Mesendoderm (in vitro differentiated cells): ENCODE measurements at regions not wholly inside any gene's neighbourhood (a gene's known extent, or its start where the extent isn't known, plus 50 kb on each side); places are given as distances from the start of the nearest gene placed in this dataset.
A peak's percentile ranks its signal among the peaks of the same experiment; 100 is the strongest.

ENCODE experiments used
- DNase-seq: peaks from one replicate; pipeline ENCODE4 v3.0.0; 2013
- H2AK5ac ChIP-seq: 2 replicates; pipeline ENCODE4 v1.6.1; 2013; ENCODE audit warnings: low read length, inconsistent platforms
- H2BK120ac ChIP-seq: 2 replicates; pipeline ENCODE4 v1.6.1; 2013; ENCODE audit warnings: low read depth, mild to moderate bottlenecking, low read length, moderate library complexity, mixed read lengths
- H2BK15ac ChIP-seq: replicated peaks from 2 replicates; pipeline ENCODE4 v1.6.1; 2013; ENCODE audit warnings: low read depth, mild to moderate bottlenecking, moderate library complexity
- H2BK5ac ChIP-seq: 2 replicates; pipeline ENCODE4 v1.6.1; 2013; ENCODE audit warnings: low read length, inconsistent platforms
- H3K18ac ChIP-seq: 2 replicates; pipeline ENCODE4 v1.6.1; 2013; ENCODE audit warnings: mild to moderate bottlenecking, low read length, mixed read lengths
- H3K23ac ChIP-seq: one replicate; pipeline ENCODE4 v1.6.1; 2013; ENCODE audit warnings: low read length
- H3K27ac ChIP-seq: 2 replicates; pipeline ENCODE4 v1.5.1; 2013; ENCODE audit warnings: low read depth, mild to moderate bottlenecking, inconsistent platforms, low read length, moderate library complexity
- H3K27me3 ChIP-seq: 2 replicates; pipeline ENCODE4 v1.6.1; 2013; ENCODE audit warnings: low read length, control low read depth, mild to moderate bottlenecking, inconsistent platforms; ENCODE audit not compliant: insufficient read depth, poor library complexity
- H3K36me3 ChIP-seq: 2 replicates; pipeline ENCODE4 v1.6.1; 2013; ENCODE audit warnings: low read length, inconsistent platforms; ENCODE audit not compliant: control insufficient read depth, insufficient read depth
- H3K4ac ChIP-seq: one replicate; pipeline ENCODE4 v1.6.1; 2013; ENCODE audit warnings: low read depth, mild to moderate bottlenecking, low read length, moderate library complexity
- H3K4me1 ChIP-seq: 2 replicates; pipeline ENCODE4 v1.6.1; 2013; ENCODE audit warnings: low read depth, low read length, inconsistent platforms; ENCODE audit not compliant: control insufficient read depth
- H3K4me2 ChIP-seq: 2 replicates; pipeline ENCODE4 v1.6.1; 2013; ENCODE audit warnings: low read length
- H3K4me3 ChIP-seq: 2 replicates; pipeline ENCODE4 v1.5.1; 2013; ENCODE audit warnings: mild to moderate bottlenecking, low read length
- H3K56ac ChIP-seq: one replicate; pipeline ENCODE4 v1.6.1; 2013; ENCODE audit warnings: low read length
- H3K79me1 ChIP-seq: 2 replicates; pipeline ENCODE4 v1.6.1; 2013; ENCODE audit warnings: low read length, inconsistent platforms
- H3K79me2 ChIP-seq: 2 replicates; pipeline ENCODE4 v1.6.1; 2013; ENCODE audit warnings: mild to moderate bottlenecking, low read length; ENCODE audit not compliant: control insufficient read depth, insufficient read depth
- H3K9ac ChIP-seq: 2 replicates; pipeline ENCODE4 v1.6.1; 2013; ENCODE audit warnings: low read length, inconsistent platforms
- H4K5ac ChIP-seq: one replicate; pipeline ENCODE4 v1.6.1; 2013; ENCODE audit warnings: low read length
- H4K8ac ChIP-seq: one replicate; pipeline ENCODE4 v1.6.1; 2013; ENCODE audit warnings: low read depth, mild to moderate bottlenecking, control low read depth, low read length, moderate library complexity
- WGBS: extraction: QIAGEN DNeasy Blood & Tissue Kit; methylation state at CpG from one replicate; pipeline ENCODE4 v1.1.7; 2013; ENCODE audit warnings: low lambda C conversion rate, missing lambda C conversion rate; ENCODE audit not compliant: insufficient coverage; ENCODE audit errors: extremely low coverage; 5-methylcytosine and 5-hydroxymethylcytosine counted together

DNA sequence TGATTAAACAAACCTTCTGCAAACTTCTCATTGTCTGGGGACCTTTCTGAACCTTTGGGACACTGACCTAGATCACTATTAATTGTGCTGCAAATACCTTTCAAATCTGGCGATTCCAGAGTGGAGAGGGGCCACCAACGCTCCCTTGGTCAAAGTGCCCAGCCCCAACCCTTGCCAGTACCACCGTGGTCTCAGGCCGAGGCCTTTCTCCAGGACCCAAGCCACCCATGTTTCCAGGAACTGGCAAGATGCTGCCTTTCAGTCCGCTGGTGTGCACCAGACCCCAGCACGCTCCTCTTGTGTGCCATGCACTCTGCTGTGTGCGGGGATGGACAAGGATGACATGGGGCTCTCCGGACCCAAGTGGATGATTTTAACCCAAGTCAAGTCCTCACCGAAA lies 91.1 kb upstream of the MGMT start:
- Histone ChIP-seq H2BK15ac (no peak overlapping the region), H3K36me3 (no peaks in the 10 kb centered on the region), H3K4me3 (no peak overlapping the region), H3K79me1 (no peaks in the 10 kb centered on the region), H3K27me3 (no peaks in the 10 kb centered on the region), H3K56ac (no peak overlapping the region), H4K8ac (no peak overlapping the region), H2BK120ac (no peak overlapping the region), H3K18ac (no peak overlapping the region), H3K27ac (no peak overlapping the region), H4K5ac (no peak overlapping the region), H3K4me1 (no peaks in the 10 kb centered on the region), H3K4me2 (no peak overlapping the region), H3K23ac (no peak overlapping the region), H2BK5ac (no peak overlapping the region), H3K9ac (no peak overlapping the region), H3K79me2 (no peaks in the 10 kb centered on the region), H3K4ac (no peak overlapping the region), H2AK5ac (no peak overlapping the region)
- DNase-seq: no peak
- no CpG with 5 or more reads among the region's 9 CpGs for WGBS

DNA sequence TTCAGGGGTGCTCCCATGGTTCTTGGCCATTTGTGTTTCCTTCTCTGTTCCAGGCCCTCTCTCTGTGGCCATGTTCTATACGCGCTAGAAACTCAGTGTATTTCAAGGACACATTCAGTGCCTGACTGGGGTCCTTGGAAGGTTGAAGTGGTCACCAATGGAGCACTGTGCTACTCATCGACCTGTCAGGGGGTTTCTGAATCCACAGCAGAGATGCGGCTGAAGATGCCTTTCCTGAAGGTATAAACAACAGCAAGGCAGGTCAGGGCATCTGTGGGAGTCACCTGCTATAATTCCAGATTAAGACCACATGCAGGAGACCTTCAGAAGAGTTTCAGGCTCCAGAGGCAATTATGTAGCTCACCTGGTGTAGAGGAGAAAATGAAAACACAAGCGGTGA lies 86.8 kb upstream of the MGMT start:
- Histone ChIP-seq H4K5ac (no peak overlapping the region), H2BK120ac (no peak overlapping the region), H3K36me3 (no peaks in the 10 kb centered on the region), H3K79me2 (no peaks in the 10 kb centered on the region), H3K4me1 (no peaks in the 10 kb centered on the region), H3K18ac (no peak overlapping the region), H3K4ac (no peak overlapping the region), H2BK5ac (no peak overlapping the region), H3K79me1 (no peaks in the 10 kb centered on the region), H3K9ac (no peak overlapping the region), H3K4me2 (no peak overlapping the region), H3K56ac (no peak overlapping the region), H3K27ac (no peak overlapping the region), H3K4me3 (no peak overlapping the region), H3K27me3 (no peaks in the 10 kb centered on the region), H2BK15ac (no peak overlapping the region), H4K8ac (no peak overlapping the region), H3K23ac (no peak overlapping the region), H2AK5ac (no peak overlapping the region)
- no peak for DNase-seq
- no CpG with 5 or more reads among the region's 5 CpGs for WGBS

DNA sequence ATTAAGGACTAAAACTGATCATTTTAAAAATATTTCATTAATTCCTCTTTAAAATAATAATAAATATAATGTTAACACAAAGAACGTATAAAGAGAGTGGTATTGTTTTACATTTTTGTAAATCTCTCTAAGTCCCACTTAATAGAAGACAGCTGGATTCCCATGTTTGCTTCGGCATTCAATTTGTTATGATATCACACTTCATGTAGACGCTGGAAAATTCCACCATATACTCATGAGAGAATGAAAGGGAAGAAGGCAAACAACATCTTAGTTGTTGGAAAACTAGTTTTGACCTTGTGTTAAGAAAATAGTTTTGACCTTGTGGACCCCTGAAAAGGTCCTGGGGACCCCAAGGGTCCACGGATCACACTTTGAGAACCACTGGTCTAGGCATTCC lies 85.3 kb upstream of the MGMT start:
- WGBS: no CpG with 5 or more reads among the region's 4 CpGs
- no peak overlapping the region for H4K8ac ChIP-seq
- no peak overlapping the region for H3K9ac ChIP-seq

DNA sequence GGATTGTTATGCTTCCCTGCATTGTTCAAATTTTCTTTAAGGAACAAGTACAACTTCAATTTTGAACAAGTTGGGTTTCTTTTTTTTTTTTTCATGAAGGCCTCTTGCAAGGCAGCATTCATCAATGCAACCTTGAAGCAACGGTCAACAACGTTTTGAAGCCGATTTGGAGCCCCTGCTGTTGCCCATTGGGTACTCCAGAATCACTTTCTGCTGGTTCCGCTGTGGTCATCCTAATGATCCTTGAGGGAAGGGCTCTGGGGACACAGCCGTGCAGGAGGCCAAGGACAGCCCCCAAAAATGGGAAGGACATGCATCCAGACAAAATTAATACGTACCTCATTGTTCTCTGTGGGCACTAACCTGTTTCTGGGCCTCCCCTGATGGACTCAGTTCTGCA lies 84.6 kb upstream of the MGMT start:
- H3K4me3 ChIP-seq: no peak overlapping the region
- H3K36me3 ChIP-seq: no peaks in the 10 kb centered on the region
- no peak overlapping the region for H3K18ac ChIP-seq
- no peak overlapping the region for H3K4me2 ChIP-seq
- no peaks in the 10 kb centered on the region for H3K79me2 ChIP-seq
- H3K27ac ChIP-seq: no peak overlapping the region
- no peaks in the 10 kb centered on the region for H3K4me1 ChIP-seq
- H2BK5ac ChIP-seq: no peak overlapping the region
- H3K79me1 ChIP-seq: no peaks in the 10 kb centered on the region
- no peak overlapping the region for H2AK5ac ChIP-seq
- no peak overlapping the region for H3K56ac ChIP-seq
- H2BK15ac ChIP-seq: no peak overlapping the region
- no CpG with 5 or more reads among the region's 6 CpGs for WGBS
- no peaks in the 10 kb centered on the region for H3K27me3 ChIP-seq
- no peak overlapping the region for H3K9ac ChIP-seq
- H2BK120ac ChIP-seq: no peak overlapping the region
- H4K5ac ChIP-seq: no peak overlapping the region
- no peak overlapping the region for H3K4ac ChIP-seq
- DNase-seq: no peak
- no peak overlapping the region for H4K8ac ChIP-seq
- no peak overlapping the region for H3K23ac ChIP-seq

More for the DNA sequence above, 85.3 kb upstream of the MGMT start:
- no peaks in the 10 kb centered on the region for H3K79me2 ChIP-seq
- H2BK15ac ChIP-seq: no peak overlapping the region
- no peak overlapping the region for H2BK5ac ChIP-seq
- no peak overlapping the region for H3K23ac ChIP-seq
- no peak overlapping the region for H4K5ac ChIP-seq
- no peak overlapping the region for H3K4me3 ChIP-seq
- no peak overlapping the region for H2AK5ac ChIP-seq
- H3K4me2 ChIP-seq: no peak overlapping the region
- H3K4ac ChIP-seq: no peak overlapping the region
- no peaks in the 10 kb centered on the region for H3K79me1 ChIP-seq
- H3K4me1 ChIP-seq: no peaks in the 10 kb centered on the region
- no peak overlapping the region for H3K56ac ChIP-seq
- no peaks in the 10 kb centered on the region for H3K27me3 ChIP-seq
- no peak overlapping the region for H3K18ac ChIP-seq
- H3K36me3 ChIP-seq: no peaks in the 10 kb centered on the region
- no peak for DNase-seq
- no peak overlapping the region for H3K27ac ChIP-seq
- H2BK120ac ChIP-seq: no peak overlapping the region

DNA sequence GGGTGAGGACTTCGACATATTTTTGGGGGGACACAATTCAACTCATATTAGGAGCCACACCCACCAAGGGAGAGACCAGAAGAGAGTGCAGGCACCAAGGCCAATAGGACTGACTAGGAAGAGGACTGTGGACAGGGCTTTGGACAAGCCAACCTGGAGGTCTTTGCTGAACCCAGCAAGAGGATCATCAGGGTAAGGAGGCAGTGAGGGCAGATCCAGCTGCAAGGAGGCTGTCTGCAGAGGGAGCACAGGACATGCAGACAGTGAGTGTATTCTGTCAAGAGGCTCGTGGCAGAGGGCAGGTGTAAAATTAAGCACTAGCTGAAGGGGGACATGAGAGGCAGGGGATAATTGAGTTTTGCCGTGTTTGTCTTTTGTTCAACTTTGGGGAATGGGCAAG lies 83.4 kb upstream of the MGMT start:
- no CpG with 5 or more reads among the region's 3 CpGs for WGBS
- Histone ChIP-seq H3K56ac (no peak overlapping the region), H3K23ac (no peak overlapping the region), H2BK120ac (no peak overlapping the region), H3K27me3 (no peaks in the 10 kb centered on the region), H2BK5ac (no peak overlapping the region), H3K79me1 (no peaks in the 10 kb centered on the region), H4K8ac (no peak overlapping the region), H3K9ac (no peak overlapping the region), H3K4me1 (no peaks in the 10 kb centered on the region), H3K4me3 (no peak overlapping the region), H3K27ac (no peak overlapping the region), H3K4me2 (no peak overlapping the region), H3K36me3 (no peaks in the 10 kb centered on the region), H4K5ac (no peak overlapping the region), H3K79me2 (no peaks in the 10 kb centered on the region), H2AK5ac (no peak overlapping the region), H3K18ac (no peak overlapping the region), H2BK15ac (no peak overlapping the region), H3K4ac (no peak overlapping the region)
- DNase-seq: no peak

DNA sequence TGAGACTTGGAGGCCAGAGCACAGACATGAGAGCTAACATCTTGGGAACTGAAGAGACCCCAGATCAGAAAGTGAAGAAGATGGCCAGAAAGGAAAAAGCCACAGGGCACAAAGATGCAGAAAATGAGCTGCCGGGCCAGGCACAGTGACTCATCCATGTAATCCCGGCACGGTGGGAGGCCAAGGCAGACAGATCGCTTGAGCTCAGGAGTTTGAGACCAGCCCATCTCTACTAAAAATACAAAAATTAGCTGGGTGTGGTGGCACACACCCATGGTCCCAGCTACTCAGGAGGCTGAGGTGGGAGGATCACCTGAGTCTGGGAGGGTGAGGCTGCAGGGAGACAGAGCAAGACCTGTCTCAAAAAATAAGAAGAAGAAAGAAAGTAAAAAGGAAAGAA lies 81.4 kb upstream of the MGMT start:
- WGBS: no CpG with 5 or more reads among the region's 4 CpGs
- no peaks in the 10 kb centered on the region for H3K79me2 ChIP-seq
- H2BK15ac ChIP-seq: no peak overlapping the region

More for the DNA sequence above, 81.4 kb upstream of the MGMT start:
- Histone ChIP-seq H3K27ac (no peak overlapping the region), H3K79me1 (no peaks in the 10 kb centered on the region), H3K4ac (no peak overlapping the region), H3K27me3 (no peaks in the 10 kb centered on the region), H3K18ac (no peak overlapping the region), H3K36me3 (no peaks in the 10 kb centered on the region), H3K4me3 (no peak overlapping the region), H2BK120ac (no peak overlapping the region), H3K4me2 (no peak overlapping the region), H4K5ac (no peak overlapping the region), H3K56ac (no peak overlapping the region), H3K4me1 (no peaks in the 10 kb centered on the region), H4K8ac (no peak overlapping the region), H2AK5ac (no peak overlapping the region), H3K9ac (no peak overlapping the region), H3K23ac (no peak overlapping the region), H2BK5ac (no peak overlapping the region)
- peak; percentile 46 for DNase-seq
